UCSD-AML1 (cell line): ENCODE measurements at regions not wholly inside any gene's neighbourhood (a gene's known extent, or its start where the extent isn't known, plus 50 kb on each side); places are given as distances from the start of the nearest gene placed in this dataset.
"Not testable (repeated sequence)": the region's sequence is repeated elsewhere in the genome, so short reads cannot be mapped to it uniquely, and the experiment has no call there.

Experiments used
- DNase-seq: peaks from one replicate; lab custom pipeline; 2025; ENCODE audit not compliant: unreplicated experiment; lab: John Stamatoyannopoulos, UW

DNA sequence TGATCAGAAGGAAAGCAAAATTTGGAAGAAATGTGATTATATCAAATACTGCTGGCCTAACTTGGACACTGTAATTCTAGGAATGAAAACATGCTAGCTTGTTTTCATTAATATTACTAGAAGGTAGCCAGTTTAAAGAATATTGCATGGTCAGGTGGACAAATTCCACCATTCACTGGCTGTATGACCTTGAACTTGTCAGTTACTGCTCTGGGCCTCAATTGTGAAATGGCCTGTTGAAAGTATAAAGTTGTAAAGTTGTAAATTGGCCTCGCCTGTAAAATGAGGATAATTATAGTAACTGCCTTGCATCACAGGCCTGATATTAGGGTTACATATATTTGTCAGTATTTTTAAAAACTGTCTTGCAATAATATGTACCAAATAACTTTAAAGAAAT is 398.4 kb upstream of the CHST9 start:
- no peak for DNase-seq

DNA sequence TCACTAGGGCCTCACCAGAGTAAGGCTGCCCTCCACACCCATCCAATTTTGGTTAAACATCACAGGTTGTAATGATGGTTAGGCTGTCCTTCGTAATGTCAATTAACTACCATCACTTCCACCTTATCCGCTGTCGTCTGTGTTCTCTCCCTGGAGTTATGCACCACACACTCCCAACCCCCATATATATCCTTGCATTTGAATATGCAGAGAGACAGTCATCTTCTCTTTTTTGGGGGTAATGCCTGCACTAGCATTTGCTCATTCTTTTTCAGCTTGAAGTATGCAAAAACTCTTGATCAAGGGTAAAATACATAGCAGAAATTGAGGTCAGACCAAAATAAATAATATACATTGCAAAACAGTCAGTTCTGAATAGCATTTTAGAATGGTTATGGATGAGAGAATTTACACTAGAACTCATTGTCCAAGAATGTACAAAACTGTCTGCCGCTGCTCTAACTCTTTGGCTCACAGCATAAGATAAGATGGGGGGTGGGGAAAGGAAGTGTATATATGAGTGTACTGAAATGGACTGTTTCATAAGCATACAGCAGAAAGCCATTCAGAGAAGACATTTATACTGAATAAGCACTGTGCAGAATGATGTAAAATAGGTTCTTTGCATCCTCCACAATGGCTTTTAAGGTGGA is 397.8 kb upstream of the CHST9 start:
- no peak for DNase-seq

- no peak for DNase-seq
These were observed 396.3 kb upstream of the CHST9 start for GRCh38 chr18:27581296-27581904.

- DNase-seq, result no peak
These were observed 394.3 kb upstream of the CHST9 start for GRCh38 chr18:27579364-27579763.

- no peak for DNase-seq
These were observed 392.6 kb upstream of the CHST9 start for GRCh38 chr18:27577752-27578151.

- DNase-seq, result no peak
These were observed 392.2 kb upstream of the CHST9 start for GRCh38 chr18:27577265-27577664.

GRCh38 chr18:27567434-27567833 is 382.3 kb upstream of the CHST9 start:
- DNase-seq, result no peak

DNA sequence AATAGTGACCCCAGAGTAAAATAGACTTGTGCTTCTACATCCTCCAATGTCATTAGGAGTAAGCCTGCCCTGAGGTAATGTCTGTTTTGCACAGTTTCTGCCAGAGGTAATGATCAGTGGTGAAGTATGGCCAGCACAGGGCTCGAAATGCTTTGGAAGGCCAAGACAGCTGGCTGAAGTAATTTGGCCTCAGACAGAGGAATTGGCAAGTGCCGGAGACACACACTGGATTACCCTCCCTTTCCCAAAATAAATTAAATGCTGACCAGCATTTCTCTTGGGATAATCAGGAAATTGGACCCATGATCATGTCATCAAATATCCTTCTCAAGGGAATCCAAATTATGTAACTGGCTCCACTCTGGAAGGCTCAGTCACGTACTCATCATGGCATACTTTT is 379.0 kb upstream of the CHST9 start:
- no peak for DNase-seq

DNA sequence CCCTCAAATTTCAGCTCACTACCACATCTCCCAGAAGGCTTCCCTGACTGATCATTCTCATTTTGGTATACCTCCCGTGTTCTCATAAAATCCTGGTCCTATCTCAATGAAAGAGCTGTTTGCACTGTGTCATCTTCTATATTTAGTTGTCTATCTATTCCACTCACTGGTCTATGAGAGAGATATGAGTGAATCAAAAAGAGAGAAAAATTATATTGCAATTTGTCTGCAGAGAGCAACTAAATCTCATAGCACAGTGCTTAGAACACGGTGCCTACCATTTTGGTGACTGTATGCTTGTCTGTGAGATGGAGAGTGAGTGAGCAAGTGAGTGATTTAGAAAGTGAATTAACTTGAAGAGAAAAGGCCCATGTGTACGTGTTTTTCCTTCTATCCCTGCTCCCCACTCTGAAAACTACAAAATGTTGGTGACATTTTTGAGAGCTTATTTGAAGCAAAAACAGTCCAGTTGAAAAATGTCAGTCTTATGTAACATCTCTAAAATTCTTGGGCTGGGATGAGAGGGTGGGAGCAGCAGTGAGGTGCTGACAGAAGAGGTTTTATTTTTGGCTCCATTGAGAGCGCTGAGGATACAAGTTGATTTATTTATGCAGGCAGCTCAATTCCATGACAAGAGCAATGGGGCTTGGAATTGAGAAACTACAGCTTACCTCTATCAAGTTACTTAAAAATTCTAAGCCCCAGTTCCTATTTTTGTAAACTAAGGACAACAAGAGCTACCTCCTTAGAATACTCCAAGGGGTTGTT is 373.5 kb upstream of the CHST9 start:
- no peak for DNase-seq

- no peak for DNase-seq
These were observed 371.6 kb upstream of the CHST9 start for GRCh38 chr18:27556741-27557140.

DNA sequence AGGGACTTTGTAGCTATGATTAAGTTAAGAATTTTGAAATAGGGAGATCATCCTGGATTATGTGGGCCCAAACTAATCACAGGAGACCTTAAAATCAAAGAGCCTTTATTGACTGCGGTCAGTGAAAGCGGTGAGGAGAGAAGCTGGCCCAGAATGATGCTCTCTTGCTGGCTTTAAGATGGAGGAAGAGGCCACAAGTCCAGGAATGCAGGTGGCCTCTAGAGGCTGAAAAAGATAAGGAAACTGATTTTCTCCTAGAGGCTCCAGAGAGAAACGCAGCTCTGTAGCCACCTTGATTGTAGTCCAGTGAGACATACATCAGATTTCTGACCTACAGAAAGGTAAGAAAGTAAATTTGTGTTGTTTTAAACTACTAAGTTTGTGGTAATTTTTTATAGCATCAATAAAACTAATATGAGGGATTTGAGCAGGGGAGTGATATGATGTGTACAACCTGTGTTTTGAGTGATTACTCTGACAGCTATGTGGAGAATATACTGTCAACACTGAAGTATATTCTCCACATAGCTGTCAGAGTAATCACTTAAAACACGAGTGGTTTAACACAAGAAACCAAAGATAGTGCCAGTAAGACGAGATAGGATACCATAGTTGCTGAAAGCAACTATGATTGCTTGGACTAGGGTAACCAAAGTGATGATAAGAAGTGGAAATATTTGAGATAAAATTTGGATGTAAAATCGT is 364.4 kb upstream of the CHST9 start:
- no peak for DNase-seq

- DNase-seq, result no peak
These were observed 361.9 kb upstream of the CHST9 start for GRCh38 chr18:27546991-27547390.

- no peak for DNase-seq
These were observed 359.1 kb upstream of the CHST9 start for GRCh38 chr18:27544206-27544605.

GRCh38 chr18:27541293-27541692 is 356.2 kb upstream of the CHST9 start:
- DNase-seq, result no peak

- no peak for DNase-seq
These were observed 355.0 kb upstream of the CHST9 start for GRCh38 chr18:27540111-27540510.

GRCh38 chr18:27528925-27529521 is 343.9 kb upstream of the CHST9 start:
- DNase-seq, result no peak

- no peak for DNase-seq
These were observed 342.7 kb upstream of the CHST9 start for GRCh38 chr18:27527856-27528255.

DNA sequence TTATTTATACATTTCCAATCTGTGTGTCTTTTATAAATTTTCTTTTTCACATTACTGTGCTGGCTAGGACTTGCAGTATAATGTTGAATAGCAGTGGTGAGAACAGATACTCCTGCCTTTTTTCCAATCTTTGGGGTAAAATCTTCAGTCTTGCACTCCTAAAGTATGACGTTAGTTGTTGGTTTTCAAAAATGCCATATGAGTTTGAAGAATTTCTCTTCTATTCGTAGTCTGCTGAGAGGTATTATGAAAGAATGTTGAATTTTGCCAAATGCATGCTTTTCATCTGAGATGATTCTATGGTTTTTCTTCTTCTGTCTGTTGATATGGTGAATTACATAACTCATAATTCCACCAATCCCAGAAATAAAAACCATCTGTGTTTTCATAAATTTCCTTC is 335.3 kb upstream of the CHST9 start:
- DNase-seq, result no peak

DNA sequence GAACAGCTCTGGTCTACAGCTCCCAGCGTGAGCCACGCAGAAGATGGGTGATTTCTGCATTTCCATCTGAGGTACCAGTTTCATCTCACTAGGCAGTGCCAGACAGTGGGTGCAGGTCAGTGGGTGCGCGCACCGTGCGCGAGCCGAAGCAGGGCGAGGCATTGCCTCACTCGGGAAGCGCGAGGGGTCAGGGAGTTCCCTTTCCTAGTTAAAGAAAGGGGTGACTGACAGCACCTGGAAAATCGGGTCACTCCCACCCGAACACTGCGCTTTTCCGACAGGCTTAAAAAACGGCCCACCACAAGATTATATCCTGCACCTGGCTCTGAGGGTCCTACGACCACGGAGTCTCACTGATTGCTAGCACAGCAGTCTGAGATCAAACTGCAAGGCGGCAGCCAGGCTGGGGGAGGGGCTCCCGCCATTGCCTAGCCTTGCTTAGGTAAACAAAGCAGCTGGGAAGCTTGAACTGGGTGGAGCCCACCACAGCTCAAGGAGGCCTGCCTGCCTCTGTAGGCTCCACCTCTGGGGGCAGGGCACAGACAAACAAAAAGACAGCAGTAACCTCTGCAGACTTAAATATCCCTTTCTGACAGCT is 325.0 kb upstream of the CHST9 start:
- not testable (repeated sequence) for DNase-seq

- no peak for DNase-seq
These were observed 316.6 kb upstream of the CHST9 start for GRCh38 chr18:27501671-27502070.

DNA sequence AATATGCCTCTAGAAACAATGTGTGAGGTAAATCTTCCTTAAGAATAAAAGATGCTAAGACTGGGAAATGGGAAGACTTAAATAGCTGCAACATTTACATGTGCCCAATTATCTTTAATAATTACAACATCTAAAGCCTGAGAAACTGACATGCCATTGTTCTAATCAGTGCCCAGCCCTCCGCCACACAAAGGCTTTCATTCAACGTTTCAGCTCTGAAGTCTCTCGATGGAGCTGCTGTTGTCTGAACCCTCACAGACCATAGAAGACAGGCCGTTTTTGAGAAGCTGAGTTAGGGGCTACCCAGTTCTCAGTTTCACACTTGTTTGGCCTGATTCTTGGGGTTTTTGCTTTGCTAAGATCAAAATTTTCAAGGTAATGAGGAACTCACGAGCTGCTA is 315.4 kb upstream of the CHST9 start:
- no peak for DNase-seq
